ENCODE measurements at regions not wholly inside any gene's neighbourhood (a gene's known extent, or its start where the extent isn't known, plus 50 kb on each side); places are given as distances from the start of the nearest gene placed in this dataset.

DNA sequence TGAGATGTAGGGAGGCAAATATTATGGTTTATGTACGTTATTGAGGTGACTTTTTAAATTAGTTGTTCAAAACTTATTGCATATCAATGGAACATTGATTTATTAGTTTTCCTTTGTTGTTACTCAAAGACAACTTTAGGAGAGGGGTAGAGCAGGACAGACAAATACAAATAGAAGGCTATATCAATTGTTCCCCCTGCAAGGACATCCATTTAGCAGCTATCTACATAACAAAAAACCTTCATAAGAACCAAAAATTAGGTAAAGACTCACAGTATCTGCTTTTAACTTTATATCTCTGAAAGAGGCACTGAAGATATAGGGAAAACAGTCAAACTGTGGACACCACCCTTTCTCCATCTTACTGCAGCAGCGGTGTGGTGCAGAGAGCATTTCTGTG, 958.8 kb downstream of the DIPK2A start:
- Histone ChIP-seq H3K9ac (ENCODE audit: low read length) (no peak overlapping the region), H3K27me3 (ENCODE audit: insufficient read depth, low read depth, low read length) (no peaks in the 10 kb centered on the region), H2AFZ (ENCODE audit: low read depth, low read length) (no peak overlapping the region), H3K27ac (ENCODE audit: low read length) (no peak overlapping the region), H4K20me1 (ENCODE audit: insufficient read depth) (no peaks in the 10 kb centered on the region), H3K9me3 (ENCODE audit: low read length) (no peaks in the 10 kb centered on the region), H3K36me3 (ENCODE audit: insufficient read depth, low read length) (no peaks in the 10 kb centered on the region), H3F3A (ENCODE audit: insufficient read depth, low read length, poor library complexity, severe bottlenecking) (no peaks in the 10 kb centered on the region), H3K4me2 (ENCODE audit: low read length) (no peak overlapping the region), H3K4me3 (ENCODE audit: low read length) (no peak overlapping the region), H3K79me2 (replicated peaks; ENCODE audit: insufficient read depth, low read length) (no peaks in the 10 kb centered on the region), H3K9me2 (ENCODE audit: insufficient read depth, low read length) (no peaks in the 10 kb centered on the region)
- no peak for TF ChIP-seq EZH2 (IDR thresholded peaks at IDR 0.05; ENCODE audit: borderline replicate concordance, insufficient read depth, low read length, poor library complexity, severe bottlenecking)
- no peak for TF ChIP-seq CTCF (IDR thresholded peaks at IDR 0.05; ENCODE audit: poor library complexity, severe bottlenecking)
- no peak for TF ChIP-seq POLR2AphosphoS5 (IDR thresholded peaks at IDR 0.05)
- TF ChIP-seq TAF1 (IDR thresholded peaks at IDR 0.05; ENCODE audit: low read depth) = no peak
- no peak for TF ChIP-seq SMC3 (conservative IDR thresholded peaks at IDR 0.05; ENCODE audit: poor library complexity)
- no peak for TF ChIP-seq RAD21 (conservative IDR thresholded peaks at IDR 0.05)
- no peak for TF ChIP-seq REST (IDR thresholded peaks at IDR 0.05; ENCODE audit: borderline replicate concordance)
- no peak for TF ChIP-seq EP300 (conservative IDR thresholded peaks at IDR 0.05; ENCODE audit: poor library complexity, severe bottlenecking)
- no peak for TF ChIP-seq MXI1 (conservative IDR thresholded peaks at IDR 0.05; ENCODE audit: poor library complexity, severe bottlenecking)

GRCh38 chr3:144931590-144931989, 960.0 kb downstream of the DIPK2A start:
- no peaks in the 10 kb centered on the region for H3K9me2 ChIP-seq (ENCODE audit: insufficient read depth, low read length)
- H3K4me2 ChIP-seq (ENCODE audit: low read length) = no peak overlapping the region
- H3K36me3 ChIP-seq (ENCODE audit: insufficient read depth, low read length) = no peaks in the 10 kb centered on the region
- H3F3A ChIP-seq (ENCODE audit: insufficient read depth, low read length, poor library complexity, severe bottlenecking) = no peaks in the 10 kb centered on the region
- H4K20me1 ChIP-seq (ENCODE audit: insufficient read depth) = no peaks in the 10 kb centered on the region
- H3K27me3 ChIP-seq (ENCODE audit: insufficient read depth, low read depth, low read length) = no peaks in the 10 kb centered on the region
- H3K79me2 ChIP-seq (replicated peaks; ENCODE audit: insufficient read depth, low read length) = no peaks in the 10 kb centered on the region
- H3K27ac ChIP-seq (ENCODE audit: low read length) = no peak overlapping the region
- H3K4me3 ChIP-seq (ENCODE audit: low read length) = no peak overlapping the region
- TF ChIP-seq TAF1 (IDR thresholded peaks at IDR 0.05; ENCODE audit: low read depth) = no peak
- no peak for TF ChIP-seq EZH2 (IDR thresholded peaks at IDR 0.05; ENCODE audit: borderline replicate concordance, insufficient read depth, low read length, poor library complexity, severe bottlenecking)
- no peak for TF ChIP-seq POLR2AphosphoS5 (IDR thresholded peaks at IDR 0.05)
- TF ChIP-seq RAD21 (conservative IDR thresholded peaks at IDR 0.05) = no peak
- TF ChIP-seq MXI1 (conservative IDR thresholded peaks at IDR 0.05; ENCODE audit: poor library complexity, severe bottlenecking) = no peak
- no peak for TF ChIP-seq EP300 (conservative IDR thresholded peaks at IDR 0.05; ENCODE audit: poor library complexity, severe bottlenecking)
- no peak for TF ChIP-seq CTCF (IDR thresholded peaks at IDR 0.05; ENCODE audit: poor library complexity, severe bottlenecking)
- TF ChIP-seq SMC3 (conservative IDR thresholded peaks at IDR 0.05; ENCODE audit: poor library complexity) = no peak
- TF ChIP-seq REST (IDR thresholded peaks at IDR 0.05; ENCODE audit: borderline replicate concordance) = no peak
- no peaks in the 10 kb centered on the region for H3K9me3 ChIP-seq (ENCODE audit: low read length)
- H2AFZ ChIP-seq (ENCODE audit: low read depth, low read length) = no peak overlapping the region
- no peak overlapping the region for H3K9ac ChIP-seq (ENCODE audit: low read length)
